ENCODE measurements at regions not wholly inside any gene's neighbourhood (a gene's known extent, or its start where the extent isn't known, plus 50 kb on each side); places are given as distances from the start of the nearest gene placed in this dataset.
"Not testable (repeated sequence)": the region's sequence is repeated elsewhere in the genome, so short reads cannot be mapped to it uniquely, and the experiment has no call there.

DNA sequence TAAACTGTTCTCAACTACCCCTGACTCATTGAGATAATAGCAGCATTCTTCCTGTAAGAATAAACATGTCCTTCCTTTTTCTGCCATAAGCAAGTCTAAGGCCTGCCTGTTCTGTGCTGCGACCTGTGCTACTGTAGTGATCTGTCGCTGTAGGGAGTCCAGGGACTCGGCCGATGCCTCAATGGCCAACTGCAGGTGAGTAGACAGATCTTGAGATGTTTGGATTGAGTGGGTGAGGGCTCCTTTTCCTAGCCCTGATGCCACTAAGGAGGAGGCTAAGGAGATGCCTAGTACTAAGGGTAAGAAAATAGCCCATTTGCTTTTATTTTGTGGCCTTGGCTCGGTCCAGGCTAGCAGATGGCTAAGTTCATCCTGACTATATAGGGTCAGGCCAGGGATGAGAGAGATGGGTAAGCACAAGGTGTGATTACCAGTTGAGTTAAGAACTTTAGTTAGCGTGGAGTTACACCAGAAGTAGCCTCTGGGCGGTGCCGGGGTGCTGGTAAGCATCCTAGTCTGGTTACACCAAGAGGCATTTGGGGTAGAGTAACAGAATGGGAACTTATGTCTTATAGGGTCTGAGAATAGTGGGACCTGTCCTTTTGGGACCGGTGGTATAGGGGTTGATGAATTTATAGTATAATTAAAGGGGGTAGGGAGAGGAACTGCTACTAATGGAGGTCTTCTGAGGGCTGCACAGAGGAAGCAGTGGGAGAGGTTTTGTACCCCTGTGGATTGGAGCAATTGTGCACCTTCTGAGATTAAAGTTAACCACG lies 642.4 kb upstream of the DPP6 start:
- H3K9ac ChIP-seq (ENCODE audit: low read length in 5 of 5); H3K9me3 ChIP-seq (ENCODE audit: control insufficient read depth in 5 of 5, low read length in 5 of 5); H3K27ac ChIP-seq (ENCODE audit: low read depth, low read length); H3K27me3 ChIP-seq (ENCODE audit: control insufficient read depth in 5 of 5, insufficient read depth in 4 of 5, low read length in 5 of 5); H3K36me3 ChIP-seq (ENCODE audit: control insufficient read depth in 5 of 5, insufficient read depth in 5 of 5, low read length in 5 of 5); H3K4me1 ChIP-seq (ENCODE audit: control insufficient read depth in 5 of 5, insufficient read depth in 5 of 5, low read length in 5 of 5); H3K4me3 ChIP-seq (ENCODE audit: low read depth in 1 of 5, low read length in 5 of 5): not testable (repeated sequence)

DNA sequence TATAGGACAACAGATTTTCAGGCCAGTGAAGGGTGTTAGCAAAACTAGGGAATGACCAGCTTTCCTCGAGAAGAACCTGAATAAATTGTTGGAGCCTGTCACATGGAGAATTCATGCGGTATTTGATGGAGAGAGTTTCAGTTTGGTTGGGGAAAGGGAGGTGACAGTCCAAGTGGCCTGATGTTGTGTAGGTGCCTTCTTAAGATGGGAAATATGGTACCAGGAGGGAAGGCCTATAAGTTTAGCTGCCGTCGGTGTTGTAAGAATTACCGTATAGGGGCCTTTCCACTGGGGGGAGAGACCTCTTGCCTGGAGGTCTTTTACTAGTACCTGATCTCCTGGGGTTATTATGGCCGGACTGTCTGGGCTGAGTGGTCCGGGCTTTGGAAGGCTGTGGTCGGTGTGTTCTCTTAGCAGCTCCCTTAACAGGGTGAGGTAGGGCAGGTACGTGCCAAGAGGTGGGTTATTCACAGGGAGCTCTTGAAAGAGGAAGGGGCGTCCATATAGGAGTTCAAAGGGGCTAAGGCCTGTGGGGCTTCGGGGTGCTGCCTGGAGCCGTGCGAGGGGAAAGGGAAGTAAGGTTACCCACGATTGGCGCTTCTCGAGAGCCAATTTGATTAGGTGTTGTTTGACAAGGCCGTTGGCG lies 641.1 kb upstream of the DPP6 start:
- H3K9ac ChIP-seq (ENCODE audit: low read length in 5 of 5); H3K4me3 ChIP-seq (ENCODE audit: low read depth in 1 of 5, low read length in 5 of 5); H3K9me3 ChIP-seq (ENCODE audit: control insufficient read depth in 5 of 5, low read length in 5 of 5); H3K27me3 ChIP-seq (ENCODE audit: control insufficient read depth in 5 of 5, insufficient read depth in 4 of 5, low read length in 5 of 5); H3K4me1 ChIP-seq (ENCODE audit: control insufficient read depth in 5 of 5, insufficient read depth in 5 of 5, low read length in 5 of 5); H3K27ac ChIP-seq (ENCODE audit: low read depth, low read length); H3K36me3 ChIP-seq (ENCODE audit: control insufficient read depth in 5 of 5, insufficient read depth in 5 of 5, low read length in 5 of 5): not testable (repeated sequence)

DNA sequence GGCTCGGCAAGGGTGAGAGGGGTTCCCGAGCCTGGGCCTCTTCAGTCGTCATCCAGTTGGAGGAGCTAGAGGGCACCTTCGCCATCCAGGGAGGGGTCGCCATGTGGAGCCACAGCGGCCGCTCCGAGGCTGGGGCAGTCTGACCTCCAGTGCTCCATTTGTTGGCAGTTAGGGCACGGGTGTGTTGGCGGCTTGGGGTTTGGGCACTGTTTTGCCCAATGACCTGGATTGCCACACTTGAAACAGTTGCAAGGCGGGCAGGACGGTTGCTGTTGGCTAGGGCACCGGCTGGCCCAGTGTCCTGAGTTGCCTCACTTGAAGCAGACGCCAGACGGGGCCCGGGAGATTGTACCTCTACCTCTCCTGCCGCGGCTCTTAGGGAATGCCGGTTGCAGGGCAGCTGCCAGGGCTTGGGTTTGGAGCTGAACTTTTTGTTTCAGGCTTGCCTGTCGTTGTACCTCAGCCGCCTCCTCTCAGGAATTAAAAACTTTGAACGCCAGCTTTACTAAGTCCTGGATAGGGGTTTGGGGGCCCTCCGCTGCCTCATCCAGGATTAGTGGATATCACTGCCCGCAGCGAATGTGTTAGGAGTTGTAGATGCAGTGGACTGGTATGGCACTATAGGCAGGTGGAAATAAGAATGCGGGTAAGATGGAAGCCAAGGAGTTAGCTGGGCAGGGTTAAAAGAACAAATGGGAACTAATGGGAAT lies 639.9 kb upstream of the DPP6 start:
- not testable (repeated sequence) for H3K4me3 ChIP-seq (ENCODE audit: low read depth in 1 of 5, low read length in 5 of 5); H3K4me1 ChIP-seq (ENCODE audit: control insufficient read depth in 5 of 5, insufficient read depth in 5 of 5, low read length in 5 of 5); H3K27ac ChIP-seq (ENCODE audit: low read depth, low read length); H3K36me3 ChIP-seq (ENCODE audit: control insufficient read depth in 5 of 5, insufficient read depth in 5 of 5, low read length in 5 of 5); H3K9me3 ChIP-seq (ENCODE audit: control insufficient read depth in 5 of 5, low read length in 5 of 5); H3K9ac ChIP-seq (ENCODE audit: low read length in 5 of 5); H3K27me3 ChIP-seq (ENCODE audit: control insufficient read depth in 5 of 5, insufficient read depth in 4 of 5, low read length in 5 of 5)

DNA sequence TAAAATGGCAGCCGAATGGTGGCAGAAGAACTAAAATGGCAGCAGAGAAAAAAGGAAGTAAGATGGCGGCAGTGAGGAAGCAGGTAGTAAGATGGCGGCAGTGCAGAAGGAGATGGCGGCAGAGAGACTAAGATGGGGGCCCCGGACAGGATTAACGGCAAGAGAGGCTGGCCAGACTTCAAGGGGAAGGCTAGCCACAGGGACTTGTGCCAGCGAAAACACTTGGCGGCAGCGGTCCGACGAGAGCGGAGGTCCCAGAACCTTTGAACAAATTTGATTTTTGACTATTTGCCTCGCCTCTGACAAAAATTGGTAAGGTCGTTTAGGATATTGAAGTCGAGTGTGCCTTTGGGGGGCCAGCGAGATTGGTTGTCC lies 639.4 kb upstream of the DPP6 start:
- not testable (repeated sequence) for H3K27me3 ChIP-seq (ENCODE audit: control insufficient read depth in 5 of 5, insufficient read depth in 4 of 5, low read length in 5 of 5)

DNA sequence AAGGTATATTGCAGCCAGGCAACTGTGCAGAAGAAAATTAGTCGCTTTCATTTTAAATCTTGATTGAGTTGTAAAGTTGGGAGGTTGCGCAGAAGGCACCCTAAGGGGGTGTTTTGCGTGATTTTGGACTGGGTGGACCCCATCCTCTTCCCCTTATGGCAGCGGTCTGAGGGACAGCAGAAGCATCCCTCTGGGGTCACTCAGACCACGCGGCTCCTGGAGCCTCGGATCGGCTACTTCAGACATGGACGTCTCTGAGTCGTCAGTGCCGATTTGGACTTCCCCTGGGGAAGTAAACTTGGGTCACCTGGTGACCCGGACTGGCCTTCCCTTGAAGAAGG lies 639.0 kb upstream of the DPP6 start:
- peaks cover 0 to 8% (median 5%) of the 10 kb centered on the region in 5 donors for H3K9me3 ChIP-seq (ENCODE audit: control insufficient read depth in 5 of 5, low read length in 5 of 5)
- H3K9ac ChIP-seq (ENCODE audit: low read length in 5 of 5), result no peak overlapping the region
- no peak overlapping the region for H3K27ac ChIP-seq (ENCODE audit: low read depth, low read length)

More for the DNA sequence above, 639.4 kb upstream of the DPP6 start:
- not testable (repeated sequence) for H3K36me3 ChIP-seq (ENCODE audit: control insufficient read depth in 5 of 5, insufficient read depth in 5 of 5, low read length in 5 of 5); H3K9ac ChIP-seq (ENCODE audit: low read length in 5 of 5); H3K9me3 ChIP-seq (ENCODE audit: control insufficient read depth in 5 of 5, low read length in 5 of 5); H3K27ac ChIP-seq (ENCODE audit: low read depth, low read length); H3K4me1 ChIP-seq (ENCODE audit: control insufficient read depth in 5 of 5, insufficient read depth in 5 of 5, low read length in 5 of 5); H3K4me3 ChIP-seq (ENCODE audit: low read depth in 1 of 5, low read length in 5 of 5)

DNA sequence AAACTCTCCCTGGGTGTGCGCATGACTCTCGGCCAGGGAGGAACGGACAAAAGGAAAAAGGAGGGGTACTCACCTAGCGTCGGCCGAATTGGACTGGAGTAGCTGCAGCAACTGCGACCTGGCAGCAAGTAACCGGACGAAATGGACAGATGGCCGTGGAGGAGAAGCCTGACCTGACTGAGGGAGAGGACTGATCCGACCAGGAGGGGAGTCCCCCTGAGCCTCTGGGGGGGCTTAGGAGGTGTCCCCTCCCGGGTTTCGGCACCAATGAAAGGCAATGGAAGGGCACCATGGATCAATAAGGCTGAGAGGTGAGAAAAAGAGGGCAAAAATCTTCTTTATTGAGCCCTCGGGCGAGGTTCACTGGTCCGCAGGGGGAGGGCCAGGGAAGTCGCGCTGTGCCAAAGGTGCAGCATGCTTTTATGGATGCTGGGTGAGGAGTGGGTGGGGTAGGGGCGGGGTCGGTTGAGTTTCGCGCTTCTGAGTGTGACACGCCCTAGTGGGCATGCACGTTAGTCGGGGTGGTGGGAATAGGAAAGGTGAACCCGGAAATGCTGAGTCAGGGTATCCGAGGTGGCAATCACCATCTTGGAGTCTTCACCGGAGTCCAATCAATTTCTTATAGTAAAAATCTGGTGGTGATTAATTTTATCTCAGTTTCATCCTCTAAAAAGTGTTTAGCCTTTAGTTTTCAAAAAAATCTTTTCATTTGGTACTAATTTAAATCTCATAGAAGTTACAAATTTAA lies 638.5 kb upstream of the DPP6 start:
- no peak overlapping the region for H3K4me3 ChIP-seq (ENCODE audit: low read depth in 1 of 5, low read length in 5 of 5)
- H3K36me3 ChIP-seq (ENCODE audit: control insufficient read depth in 5 of 5, insufficient read depth in 5 of 5, low read length in 5 of 5), result no peaks in the 10 kb centered on the region
- no peaks in the 10 kb centered on the region for H3K27me3 ChIP-seq (ENCODE audit: control insufficient read depth in 5 of 5, insufficient read depth in 4 of 5, low read length in 5 of 5)
- no peak overlapping the region for H3K27ac ChIP-seq (ENCODE audit: low read depth, low read length)
- peaks cover 0 to 3% (median 2%) of the 10 kb centered on the region in 5 donors for H3K9me3 ChIP-seq (ENCODE audit: control insufficient read depth in 5 of 5, low read length in 5 of 5)
- H3K9ac ChIP-seq (ENCODE audit: low read length in 5 of 5), result no peak overlapping the region
- peaks cover 0 to 3% (median 0%) of the 10 kb centered on the region in 5 donors for H3K4me1 ChIP-seq (ENCODE audit: control insufficient read depth in 5 of 5, insufficient read depth in 5 of 5, low read length in 5 of 5)

More for the DNA sequence above, 639.0 kb upstream of the DPP6 start:
- peaks cover 0 to 3% (median 0%) of the 10 kb centered on the region in 5 donors for H3K4me1 ChIP-seq (ENCODE audit: control insufficient read depth in 5 of 5, insufficient read depth in 5 of 5, low read length in 5 of 5)
- no peaks in the 10 kb centered on the region for H3K36me3 ChIP-seq (ENCODE audit: control insufficient read depth in 5 of 5, insufficient read depth in 5 of 5, low read length in 5 of 5)
- H3K27me3 ChIP-seq (ENCODE audit: control insufficient read depth in 5 of 5, insufficient read depth in 4 of 5, low read length in 5 of 5), result no peaks in the 10 kb centered on the region
- no peak overlapping the region for H3K4me3 ChIP-seq (ENCODE audit: low read depth in 1 of 5, low read length in 5 of 5)

DNA sequence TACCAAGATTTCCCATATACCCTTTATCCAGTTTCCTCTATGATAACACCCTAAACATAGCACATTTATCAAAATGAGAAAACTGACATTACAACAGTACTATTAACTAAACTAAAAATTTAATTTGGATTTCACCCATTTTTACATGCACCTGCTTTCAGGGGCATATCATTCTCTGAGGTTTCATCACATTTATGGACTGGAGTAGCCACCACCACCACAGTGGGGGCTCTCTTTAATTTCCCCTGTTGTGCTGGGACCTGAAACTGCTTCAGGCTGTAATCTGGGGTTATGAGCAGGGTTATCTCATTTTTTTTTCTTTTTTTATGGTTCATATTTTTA lies 637.9 kb upstream of the DPP6 start:
- Histone ChIP-seq H3K9me3 (ENCODE audit: control insufficient read depth in 5 of 5, low read length in 5 of 5) (no peaks in the 10 kb centered on the region), H3K27ac (ENCODE audit: low read depth, low read length) (no peak overlapping the region), H3K36me3 (ENCODE audit: control insufficient read depth in 5 of 5, insufficient read depth in 5 of 5, low read length in 5 of 5) (no peaks in the 10 kb centered on the region)

DNA sequence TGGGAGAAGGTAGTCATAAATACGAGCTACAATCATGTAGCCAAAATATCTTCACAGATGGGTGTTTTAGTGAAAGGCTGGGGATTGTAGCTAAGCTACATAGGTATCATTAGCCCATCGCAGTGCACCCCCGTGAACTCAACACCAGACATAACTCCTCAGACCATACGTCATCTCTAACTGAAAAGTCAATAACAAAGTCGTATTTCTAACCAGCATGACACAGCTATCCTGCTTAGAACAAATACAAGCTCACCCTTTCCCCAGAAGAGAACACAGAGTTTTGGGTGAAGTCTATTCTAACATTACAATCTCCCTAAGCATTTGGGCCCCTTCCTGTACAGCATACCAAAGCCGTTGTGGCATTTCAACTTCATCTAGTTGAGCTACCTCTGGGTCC lies 636.6 kb upstream of the DPP6 start:
- Histone ChIP-seq H3K9me3 (ENCODE audit: control insufficient read depth in 5 of 5, low read length in 5 of 5) (no peaks in the 10 kb centered on the region), H3K27ac (ENCODE audit: low read depth, low read length) (no peak overlapping the region), H3K9ac (ENCODE audit: low read length in 5 of 5) (no peak overlapping the region), H3K4me3 (ENCODE audit: low read depth in 1 of 5, low read length in 5 of 5) (no peak overlapping the region), H3K4me1 (ENCODE audit: control insufficient read depth in 5 of 5, insufficient read depth in 5 of 5, low read length in 5 of 5) (peaks cover 0 to 3% (median 0%) of the 10 kb centered on the region in 5 donors), H3K36me3 (ENCODE audit: control insufficient read depth in 5 of 5, insufficient read depth in 5 of 5, low read length in 5 of 5) (no peaks in the 10 kb centered on the region), H3K27me3 (ENCODE audit: control insufficient read depth in 5 of 5, insufficient read depth in 4 of 5, low read length in 5 of 5) (no peaks in the 10 kb centered on the region)

More for the DNA sequence above, 637.9 kb upstream of the DPP6 start:
- Histone ChIP-seq H3K4me3 (ENCODE audit: low read depth in 1 of 5, low read length in 5 of 5) (no peak overlapping the region), H3K4me1 (ENCODE audit: control insufficient read depth in 5 of 5, insufficient read depth in 5 of 5, low read length in 5 of 5) (peaks cover 0 to 3% (median 0%) of the 10 kb centered on the region in 5 donors), H3K27me3 (ENCODE audit: control insufficient read depth in 5 of 5, insufficient read depth in 4 of 5, low read length in 5 of 5) (no peaks in the 10 kb centered on the region), H3K9ac (ENCODE audit: low read length in 5 of 5) (no peak overlapping the region)

DNA sequence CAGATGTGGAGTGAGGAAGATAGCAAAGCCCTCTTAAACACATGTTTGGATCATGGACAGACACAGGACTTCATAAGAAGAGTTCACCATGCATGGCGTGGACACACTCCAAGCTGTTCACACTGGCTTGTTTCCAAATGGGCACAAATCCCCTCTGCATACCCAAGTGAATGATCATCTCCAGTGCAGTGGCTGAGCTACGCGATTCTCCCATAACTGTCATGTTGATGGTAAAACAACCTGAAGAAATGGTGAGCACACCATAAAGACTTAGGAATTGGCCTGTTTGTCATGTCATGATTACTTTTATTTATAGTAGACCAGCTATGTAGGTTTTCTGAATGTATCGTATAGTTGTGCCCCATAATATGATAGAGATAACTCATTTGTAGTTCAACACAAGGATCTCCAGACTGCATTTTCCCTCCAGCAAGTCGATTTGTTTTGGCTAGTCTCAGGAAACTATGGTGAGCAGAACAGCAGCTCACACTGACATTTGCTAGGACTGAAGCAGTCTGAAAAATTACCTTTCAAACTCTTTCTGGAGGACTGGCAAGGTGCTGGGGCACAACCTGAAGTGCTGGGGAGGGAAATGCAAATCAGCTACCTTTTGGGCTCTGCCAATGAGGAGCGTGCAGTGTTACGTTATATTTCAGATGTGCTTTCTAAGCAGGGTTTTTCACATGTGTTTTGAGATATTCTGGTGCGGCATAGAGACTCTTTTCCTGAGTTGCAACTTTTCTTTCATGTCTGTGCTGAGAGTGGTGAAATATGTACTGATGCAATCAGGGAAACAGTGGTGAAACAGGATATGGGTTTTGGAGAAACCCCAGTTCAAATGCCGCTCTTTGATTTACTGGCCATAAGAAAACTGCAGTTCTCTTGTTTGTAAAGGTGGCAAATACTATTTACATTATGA lies 629.6 kb upstream of the DPP6 start:
- Histone ChIP-seq H3K9ac (ENCODE audit: low read length in 5 of 5) (no peak overlapping the region), H3K4me1 (ENCODE audit: control insufficient read depth in 5 of 5, insufficient read depth in 5 of 5, low read length in 5 of 5) (peaks cover 0 to 20% (median 10%) of the 10 kb centered on the region in 5 donors), H3K27ac (ENCODE audit: low read depth, low read length) (no peak overlapping the region), H3K4me3 (ENCODE audit: low read depth in 1 of 5, low read length in 5 of 5) (no peak overlapping the region), H3K27me3 (ENCODE audit: control insufficient read depth in 5 of 5, insufficient read depth in 4 of 5, low read length in 5 of 5) (no peaks in the 10 kb centered on the region), H3K36me3 (ENCODE audit: control insufficient read depth in 5 of 5, insufficient read depth in 5 of 5, low read length in 5 of 5) (no peaks in the 10 kb centered on the region), H3K9me3 (ENCODE audit: control insufficient read depth in 5 of 5, low read length in 5 of 5) (no peaks in the 10 kb centered on the region)
